Adrenal gland (tissue), 9 donors: ENCODE measurements at regions not wholly inside any gene's neighbourhood (a gene's known extent, or its start where the extent isn't known, plus 50 kb on each side); places are given as distances from the start of the nearest gene placed in this dataset.

Experiments
- DNase-seq, 7 donors: peaks; one replicate each; pipeline ENCODE4 v3.0.0-alpha.2; 2019 to 2020
- H3K27ac ChIP-seq, 5 donors: fragments of 200-600 bp; sonication (generic) in 4 of 5; 1 replicate in 3 of 5; 2 replicates in 2 of 5; pipeline versions ENCODE4 v1.5.1 to v1.8.0; 2016 to 2020; ENCODE audit warnings: mild to moderate bottlenecking in 1 of 5
- H3K27me3 ChIP-seq: fragments of 200-600 bp; 2 replicates; pipeline ENCODE4 v1.8.0; 2021
- H3K36me3 ChIP-seq, 2 donors: fragments of 200-600 bp; replicated peaks in 1 of 2; 1 replicate in 1 of 2; 2 replicates in 1 of 2; pipeline versions ENCODE4 v1.5.1 to v1.8.0; 2018 to 2022
- H3K4me1 ChIP-seq, 2 donors: fragments of 200-600 bp; replicated peaks in 1 of 2; 1 replicate in 1 of 2; 2 replicates in 1 of 2; pipeline versions ENCODE4 v1.5.1 to v1.8.0; 2018 to 2021
- H3K4me3 ChIP-seq, 4 donors: fragments of 200-600 bp; sonication (generic) in 3 of 4; one replicate each; pipeline ENCODE4 v1.5.1; 2016 to 2018
- H3K9me3 ChIP-seq, 3 donors: fragments of 200-600 bp; sonication (generic) in 1 of 3; replicated peaks in 1 of 3; 1 replicate in 2 of 3; 2 replicates in 1 of 3; pipeline versions ENCODE4 v1.5.1 to v1.8.0; 2016 to 2021
- POLR2A ChIP-seq, 2 donors: fragments of 450-650 bp; IDR thresholded peaks; one replicate each; pipeline ENCODE4 v1.6.1; 2017; ENCODE audit warnings: antibody characterized with exemption in 2 of 2, mild to moderate bottlenecking in 2 of 2, moderate library complexity in 1 of 2
- WGBS, 4 donors: extraction: QIAGEN DNeasy Blood & Tissue Kit in 2 of 4; methylation state at CpG; one replicate each; pipeline versions ENCODE4 v1.1.5 to v1.1.7; 2013 to 2017; 5-methylcytosine and 5-hydroxymethylcytosine counted together
- intact Hi-C, 2 donors: fragments of 100-400 bp; cut with DNase I; formaldehyde crosslinking; loops; one replicate each; pipeline versions ENCODE4 v1.14.1 to v1.15.0; 2022 to 2023
- TF ChIP-seq, protein P1 (sequence below), 6 experiments: fragments of 450-650 bp in 4 of 6; fragments of 200-600 bp in 2 of 6; sonication (generic) in 1 of 6; IDR thresholded peaks; 1 replicate in 5 of 6; 2 replicates in 1 of 6; pipeline versions ENCODE4 v1.5.1 to v1.8.0; 2016 to 2021; ENCODE audit warnings: antibody characterized with exemption in 6 of 6, mild to moderate bottlenecking in 2 of 6, moderate library complexity in 1 of 6
- donor health status: healthy with polysubstance abuse.
- donor health status: Bipolar disorder and iron deficiency.
- donor health status: DM: yes; HTN: yes; CAD: no.
- donor health status: DM: no; HTN: no; CAD: no.
- donor health status: DM: no; HTN: no; CAD: no.

DNA sequence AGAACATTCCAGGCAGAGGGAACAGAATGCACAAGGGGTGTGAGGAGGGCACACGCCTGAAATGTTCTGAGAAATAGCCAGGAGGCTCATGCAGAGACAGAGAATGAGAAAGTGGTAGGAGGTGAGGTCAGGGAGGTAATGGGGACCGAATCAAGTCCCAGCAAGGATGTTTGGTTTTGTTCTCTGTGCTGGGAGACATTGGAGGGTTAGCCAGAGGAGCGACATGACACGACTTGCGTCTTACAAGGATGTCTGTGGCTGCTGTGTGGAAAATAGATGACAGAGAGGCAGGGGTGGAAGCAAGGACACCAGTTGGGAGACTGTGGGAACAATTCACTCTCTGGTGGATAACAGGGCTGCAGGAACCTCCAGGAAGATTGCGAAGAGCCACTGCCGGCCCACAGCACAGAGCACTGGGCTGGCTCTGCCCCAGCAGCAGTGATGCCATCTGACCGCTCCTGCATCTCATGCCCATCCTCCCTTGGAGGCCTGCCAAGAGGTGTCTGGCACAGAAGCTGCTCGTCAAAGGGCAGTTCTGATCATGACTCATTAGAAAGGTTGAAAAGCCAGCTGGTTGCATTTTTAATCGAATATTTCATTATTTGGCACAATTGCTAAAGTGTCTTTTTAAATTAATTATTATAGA is 57.7 kb upstream of the CD83 start:
- no peaks in the 10 kb centered on the region for H3K36me3 ChIP-seq
- intact Hi-C loops: loop anchor here (10.0 kb wide), 3 partner anchors 145 to 725 kb away; no protein-coding TSS in a partner anchor
- peaks cover 8% of the 10 kb centered on the region for H3K27me3 ChIP-seq
- H3K27ac ChIP-seq: no peak overlapping the region
- no peak overlapping the region for H3K4me3 ChIP-seq
- H3K4me1 ChIP-seq: no peaks in the 10 kb centered on the region
- 39 to 54% (median 50%) methylated on average over 6 to 10 of the region's 10 CpGs for WGBS, 4 donors
- TF ChIP-seq, protein P1, sequence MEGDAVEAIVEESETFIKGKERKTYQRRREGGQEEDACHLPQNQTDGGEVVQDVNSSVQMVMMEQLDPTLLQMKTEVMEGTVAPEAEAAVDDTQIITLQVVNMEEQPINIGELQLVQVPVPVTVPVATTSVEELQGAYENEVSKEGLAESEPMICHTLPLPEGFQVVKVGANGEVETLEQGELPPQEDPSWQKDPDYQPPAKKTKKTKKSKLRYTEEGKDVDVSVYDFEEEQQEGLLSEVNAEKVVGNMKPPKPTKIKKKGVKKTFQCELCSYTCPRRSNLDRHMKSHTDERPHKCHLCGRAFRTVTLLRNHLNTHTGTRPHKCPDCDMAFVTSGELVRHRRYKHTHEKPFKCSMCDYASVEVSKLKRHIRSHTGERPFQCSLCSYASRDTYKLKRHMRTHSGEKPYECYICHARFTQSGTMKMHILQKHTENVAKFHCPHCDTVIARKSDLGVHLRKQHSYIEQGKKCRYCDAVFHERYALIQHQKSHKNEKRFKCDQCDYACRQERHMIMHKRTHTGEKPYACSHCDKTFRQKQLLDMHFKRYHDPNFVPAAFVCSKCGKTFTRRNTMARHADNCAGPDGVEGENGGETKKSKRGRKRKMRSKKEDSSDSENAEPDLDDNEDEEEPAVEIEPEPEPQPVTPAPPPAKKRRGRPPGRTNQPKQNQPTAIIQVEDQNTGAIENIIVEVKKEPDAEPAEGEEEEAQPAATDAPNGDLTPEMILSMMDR (IDR thresholded peaks at IDR 0.05): no peak
- no peak for TF ChIP-seq POLR2A (IDR thresholded peaks at IDR 0.05)
- H3K9me3 ChIP-seq: no peaks in the 10 kb centered on the region
- DNase-seq: peak; percentile 70 to 89 (median 84)

DNA sequence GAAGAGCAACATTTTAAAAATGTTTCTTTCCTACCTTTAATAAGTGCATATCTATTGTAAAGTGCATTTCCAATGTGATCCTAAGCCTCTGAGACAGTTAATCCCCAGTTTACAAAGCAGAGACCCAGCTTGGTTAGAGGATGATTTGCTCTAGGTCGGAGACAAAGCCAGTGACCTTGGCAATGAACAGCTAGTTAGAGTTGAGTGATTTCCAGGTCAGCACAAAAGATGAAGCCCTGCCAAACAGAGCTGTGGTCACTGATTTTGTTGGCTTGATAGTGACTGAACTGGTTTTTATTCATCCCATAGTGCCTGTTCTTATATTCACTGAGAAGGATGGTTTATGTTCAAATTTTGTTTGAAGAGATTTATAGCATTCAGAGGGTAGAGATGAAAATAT is 56.6 kb upstream of the CD83 start:
- Histone ChIP-seq H3K27me3 (peaks cover 11% of the 10 kb centered on the region), H3K27ac (no peak overlapping the region), H3K36me3 (no peaks in the 10 kb centered on the region), H3K9me3 (no peaks in the 10 kb centered on the region), H3K4me3 (no peak overlapping the region), H3K4me1 (no peaks in the 10 kb centered on the region)
- DNase-seq: no peak
- intact Hi-C loops: loop anchor here (10.0 kb wide), 3 partner anchors 146 to 726 kb away; no protein-coding TSS in a partner anchor
- WGBS, 4 donors: 19 to 31% (median 26%) methylated on average over 1 of the region's 1 CpG
- TF ChIP-seq, protein P1 (IDR thresholded peaks at IDR 0.05): no peak
- no peak for TF ChIP-seq POLR2A (IDR thresholded peaks at IDR 0.05)

DNA sequence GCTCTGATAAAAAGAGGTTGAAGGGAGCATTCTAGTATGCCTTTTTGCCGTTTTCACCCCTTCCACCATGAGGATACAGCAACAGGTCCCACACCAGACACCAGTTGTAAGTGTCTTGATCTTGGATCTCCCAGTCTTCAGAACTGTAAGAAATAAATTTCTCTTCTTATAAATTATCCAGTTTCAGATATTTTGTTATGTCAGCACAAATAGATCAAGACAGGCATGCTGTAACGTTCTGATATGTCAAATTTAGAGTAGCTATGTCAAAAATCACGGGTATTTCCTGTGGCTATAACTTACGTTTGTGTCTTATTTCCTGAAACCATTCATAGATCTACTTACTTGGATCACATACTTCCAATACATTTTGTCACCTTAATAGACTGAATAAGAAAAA is 55.9 kb upstream of the CD83 start:
- TF ChIP-seq, protein P1 (IDR thresholded peaks at IDR 0.05): no peak
- no peak for TF ChIP-seq POLR2A (IDR thresholded peaks at IDR 0.05)
- H3K4me1 ChIP-seq: no peaks in the 10 kb centered on the region
- no peaks in the 10 kb centered on the region for H3K36me3 ChIP-seq
- H3K4me3 ChIP-seq: no peak overlapping the region
- H3K27ac ChIP-seq: no peak overlapping the region
- peaks cover 13% of the 10 kb centered on the region for H3K27me3 ChIP-seq
- DNase-seq: no peak
- H3K9me3 ChIP-seq: no peaks in the 10 kb centered on the region
- WGBS, 4 donors: 58 to 75% (median 71%) methylated on average over 4 of the region's 4 CpGs
- intact Hi-C loops: loop anchor here (10.0 kb wide), 3 partner anchors 147 to 727 kb away; no protein-coding TSS in a partner anchor

DNA sequence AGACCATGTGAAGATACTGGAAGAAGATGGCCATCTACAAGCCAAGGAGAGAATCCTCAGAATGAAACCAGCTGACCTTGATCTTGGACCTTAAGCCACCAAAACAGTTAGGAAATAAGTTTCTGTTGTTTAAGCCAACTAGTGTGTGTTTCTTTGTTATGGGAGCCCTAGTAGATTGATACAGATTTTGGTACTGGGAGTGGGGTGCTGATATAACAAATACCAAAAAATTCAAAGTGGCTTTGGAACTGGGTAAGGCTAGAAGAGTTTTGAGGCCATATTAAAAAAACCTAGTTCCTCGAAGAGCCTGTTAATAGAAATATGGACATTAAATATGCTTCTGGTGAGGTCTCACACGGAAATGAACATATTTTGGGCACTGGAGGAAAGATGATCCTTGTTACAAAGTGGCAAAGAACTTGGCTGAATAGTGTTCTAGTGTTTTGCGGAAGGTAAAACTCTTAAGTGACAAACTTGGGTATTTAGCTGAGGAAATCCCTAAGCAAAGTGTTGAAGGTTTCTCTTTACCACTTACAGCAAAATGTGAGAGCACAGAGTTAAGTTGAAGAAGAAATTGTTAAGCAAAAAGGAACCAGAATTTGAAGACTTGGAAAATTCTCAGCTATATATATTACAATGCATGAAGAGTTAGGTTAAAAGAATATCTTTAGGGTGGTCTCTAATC is 55.1 kb upstream of the CD83 start:
- Histone ChIP-seq H3K36me3 (no peaks in the 10 kb centered on the region), H3K27ac (no peak overlapping the region), H3K4me3 (no peak overlapping the region), H3K4me1 (peaks cover 0 to 3% of the 10 kb centered on the region in 2 donors), H3K27me3 (peaks cover 13% of the 10 kb centered on the region), H3K9me3 (no peaks in the 10 kb centered on the region)
- intact Hi-C loops: loop anchor here (10.0 kb wide), 3 partner anchors 148 to 728 kb away; no protein-coding TSS in a partner anchor
- no peak for TF ChIP-seq POLR2A (IDR thresholded peaks at IDR 0.05)
- TF ChIP-seq, protein P1 (IDR thresholded peaks at IDR 0.05): no peak
- 80 to 92% (median 85%) methylated on average over 3 of the region's 3 CpGs for WGBS, 4 donors
- DNase-seq: no peak
